ENCODE measurements at regions not wholly inside any gene's neighbourhood (a gene's known extent, or its start where the extent isn't known, plus 50 kb on each side); places are given as distances from the start of the nearest gene placed in this dataset.

DNA sequence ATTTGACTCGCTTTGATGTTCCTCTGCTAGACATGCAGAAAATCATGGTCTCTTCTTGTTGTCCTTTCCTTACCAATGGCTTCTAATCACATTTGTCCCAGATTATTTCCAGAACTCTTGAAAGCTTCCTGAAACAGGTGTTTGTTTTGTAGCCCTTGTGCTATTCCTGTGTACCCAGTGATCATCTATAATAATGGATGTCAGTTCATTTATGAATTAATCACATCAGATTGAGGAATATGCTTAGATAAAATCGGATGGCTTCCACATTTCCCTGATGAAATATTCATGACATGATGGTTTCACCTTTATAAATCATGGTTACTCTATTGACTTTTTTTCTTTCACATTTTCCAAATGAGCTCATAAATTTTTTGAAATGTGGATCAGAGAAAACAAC lies 359.0 kb upstream of the DMAC1 start:
- TF ChIP-seq GATA2 (IDR thresholded peaks at IDR 0.05; ENCODE audit: low read depth, low read length), result no peak
- no peak for TF ChIP-seq GATA3 (IDR thresholded peaks at IDR 0.05; ENCODE audit: low read depth, low read length)

DNA sequence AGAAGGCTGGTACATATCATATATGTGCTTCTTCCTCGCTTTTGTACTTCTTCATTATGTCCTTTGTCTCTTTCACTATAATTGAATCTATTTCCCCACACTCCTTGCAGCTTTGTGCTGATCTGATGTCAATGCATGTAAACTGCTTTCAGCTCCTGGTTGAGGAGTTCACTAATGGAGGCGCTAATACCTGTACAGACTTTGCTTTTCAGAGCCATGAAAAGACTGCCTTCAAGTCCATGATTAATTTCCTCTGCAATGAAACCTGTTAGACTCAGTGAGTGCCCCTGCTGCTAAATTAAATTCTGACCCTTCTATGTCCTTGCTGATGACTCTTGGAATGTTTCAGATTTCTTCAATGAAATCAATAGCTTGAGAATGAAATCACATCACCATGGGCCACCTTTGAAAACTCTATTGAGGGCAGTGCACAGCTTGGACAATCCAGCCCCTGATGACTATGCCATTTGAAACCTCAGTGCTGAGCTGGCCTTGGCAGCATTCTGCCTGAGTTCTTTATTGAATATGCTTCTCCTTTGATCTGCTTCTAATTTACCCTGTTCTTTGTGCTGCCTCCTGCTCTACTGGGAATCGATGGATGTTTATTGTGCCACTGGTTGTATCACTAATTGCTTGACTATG lies 358.2 kb upstream of the DMAC1 start:
- TF ChIP-seq GATA3 (IDR thresholded peaks at IDR 0.05; ENCODE audit: low read depth, low read length), result no peak
- TF ChIP-seq GATA2 (IDR thresholded peaks at IDR 0.05; ENCODE audit: low read depth, low read length), result no peak

GRCh38 chr9:8156346-8156745 lies 356.8 kb upstream of the DMAC1 start:
- TF ChIP-seq GATA2 (IDR thresholded peaks at IDR 0.05; ENCODE audit: low read depth, low read length), result no peak
- TF ChIP-seq GATA3 (IDR thresholded peaks at IDR 0.05; ENCODE audit: low read depth, low read length), result no peak

DNA sequence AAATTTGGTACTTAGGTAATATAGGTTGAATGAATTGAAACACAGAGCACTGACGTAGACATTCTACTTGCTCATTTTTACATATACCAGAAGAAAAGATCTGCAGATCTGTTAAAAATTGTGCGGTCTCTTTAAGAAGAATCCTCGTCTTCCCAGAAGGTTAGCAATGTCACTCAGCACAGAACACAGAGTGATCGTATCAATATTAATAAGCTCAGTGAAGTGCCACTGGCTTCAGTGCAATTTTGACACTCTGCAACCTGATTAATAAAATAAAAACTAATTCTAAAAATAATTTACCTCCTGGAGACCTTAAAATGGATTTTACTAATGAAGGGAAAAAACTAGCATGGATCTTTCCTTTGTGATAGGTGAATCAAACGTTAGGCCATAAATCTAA lies 356.1 kb upstream of the DMAC1 start:
- TF ChIP-seq GATA2 (IDR thresholded peaks at IDR 0.05; ENCODE audit: low read depth, low read length) (no peak), GATA3 (IDR thresholded peaks at IDR 0.05; ENCODE audit: low read depth, low read length) (no peak)

DNA sequence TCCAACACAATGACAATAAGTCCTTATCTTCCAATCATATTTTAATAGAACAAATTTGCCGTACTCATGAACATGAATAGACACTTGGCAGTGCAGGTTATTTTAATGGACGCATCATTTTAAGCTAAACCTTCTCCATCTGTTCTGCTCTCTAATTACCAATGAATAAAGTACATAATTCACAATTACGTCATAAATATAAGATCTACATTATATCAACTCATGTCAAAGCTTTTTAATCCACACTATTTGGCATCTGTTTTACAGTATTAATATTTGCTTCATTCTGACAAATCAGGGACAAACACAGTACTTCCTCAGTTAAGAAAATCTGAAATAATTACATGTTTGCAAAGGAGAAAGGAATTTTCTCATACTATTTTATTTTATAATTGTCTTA lies 344.1 kb upstream of the DMAC1 start:
- TF ChIP-seq GATA3 (IDR thresholded peaks at IDR 0.05; ENCODE audit: low read depth, low read length), result no peak
- no peak for TF ChIP-seq GATA2 (IDR thresholded peaks at IDR 0.05; ENCODE audit: low read depth, low read length)

GRCh38 chr9:8140557-8140956 lies 341.0 kb upstream of the DMAC1 start:
- TF ChIP-seq GATA3 (IDR thresholded peaks at IDR 0.05; ENCODE audit: low read depth, low read length), result no peak

DNA sequence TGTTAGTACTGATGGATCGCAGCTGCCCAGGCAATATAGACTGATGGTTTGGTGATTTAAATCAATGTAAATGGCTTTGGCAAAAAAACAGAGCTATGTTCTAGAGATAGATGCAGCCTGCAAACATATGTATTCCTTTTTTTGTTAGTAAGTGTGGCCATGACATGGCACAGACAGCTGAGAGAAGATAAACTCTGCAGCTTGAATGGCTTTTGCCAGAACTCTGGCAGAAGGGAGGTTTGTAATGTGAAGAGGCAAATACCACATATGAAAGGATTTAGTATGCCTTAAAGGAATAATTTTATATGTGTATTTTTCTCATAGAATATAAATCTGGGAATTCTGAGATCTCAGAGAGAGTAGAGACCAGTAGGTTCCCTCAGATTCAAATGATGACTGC lies 340.2 kb upstream of the DMAC1 start:
- TF ChIP-seq GATA2 (IDR thresholded peaks at IDR 0.05; ENCODE audit: low read depth, low read length) (no peak), GATA3 (IDR thresholded peaks at IDR 0.05; ENCODE audit: low read depth, low read length) (no peak)

GRCh38 chr9:8136477-8136876 lies 336.9 kb upstream of the DMAC1 start:
- TF ChIP-seq GATA2 (IDR thresholded peaks at IDR 0.05; ENCODE audit: low read depth, low read length), result no peak
- TF ChIP-seq GATA3 (IDR thresholded peaks at IDR 0.05; ENCODE audit: low read depth, low read length), result no peak

GRCh38 chr9:8134635-8135034 lies 335.1 kb upstream of the DMAC1 start:
- no peak for TF ChIP-seq GATA3 (IDR thresholded peaks at IDR 0.05; ENCODE audit: low read depth, low read length)
- TF ChIP-seq GATA2 (IDR thresholded peaks at IDR 0.05; ENCODE audit: low read depth, low read length), result no peak

- TF ChIP-seq GATA3 (IDR thresholded peaks at IDR 0.05; ENCODE audit: low read depth, low read length) (no peak), GATA2 (IDR thresholded peaks at IDR 0.05; ENCODE audit: low read depth, low read length) (no peak)
Measured at GRCh38 chr9:8133606-8134005, 334.0 kb upstream of the DMAC1 start.

DNA sequence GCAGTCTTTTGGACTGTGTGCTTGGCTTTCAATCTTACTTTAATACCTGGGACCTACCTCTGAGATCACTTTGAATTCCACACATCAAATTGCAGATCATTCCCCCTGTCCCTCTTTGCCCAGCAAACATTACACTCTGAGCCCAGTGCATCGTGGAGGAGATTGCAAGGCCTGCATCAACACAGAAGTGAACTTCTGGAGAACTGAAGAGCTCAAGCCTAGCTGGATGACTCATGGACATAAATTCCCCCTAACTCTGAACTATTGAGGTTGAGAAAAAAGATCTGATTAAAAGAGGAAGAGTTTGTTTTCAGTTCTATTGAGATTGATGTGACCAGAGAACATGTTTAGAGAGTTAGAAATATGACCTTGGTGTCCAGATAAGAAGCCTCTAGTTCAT lies 316.0 kb upstream of the DMAC1 start:
- no peak for TF ChIP-seq GATA3 (IDR thresholded peaks at IDR 0.05; ENCODE audit: low read depth, low read length)
- TF ChIP-seq GATA2 (IDR thresholded peaks at IDR 0.05; ENCODE audit: low read depth, low read length), result no peak

- no peak for TF ChIP-seq GATA2 (IDR thresholded peaks at IDR 0.05; ENCODE audit: low read depth, low read length)
- TF ChIP-seq GATA3 (IDR thresholded peaks at IDR 0.05; ENCODE audit: low read depth, low read length), result no peak
Measured at GRCh38 chr9:8114826-8115225, 315.2 kb upstream of the DMAC1 start.

DNA sequence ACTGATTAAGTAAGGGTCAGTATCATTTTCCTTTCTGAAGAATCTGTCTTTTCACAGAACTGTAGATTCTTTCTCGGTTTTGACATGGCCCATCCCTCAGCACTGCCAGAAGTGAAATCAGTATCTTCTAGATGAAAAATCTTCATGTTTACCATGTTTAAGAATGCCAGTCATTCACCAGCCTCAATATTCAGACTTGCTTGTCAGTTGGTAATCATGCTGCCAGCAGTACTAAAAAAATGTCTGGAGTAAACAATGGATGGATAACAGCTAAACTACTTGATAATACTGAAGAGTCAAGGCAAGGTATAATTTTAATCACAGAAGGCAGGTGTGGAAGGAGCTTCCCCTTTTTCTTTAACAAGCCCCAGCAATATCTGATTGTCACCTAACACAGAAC lies 306.8 kb upstream of the DMAC1 start:
- no peak for TF ChIP-seq GATA2 (IDR thresholded peaks at IDR 0.05; ENCODE audit: low read depth, low read length)
- TF ChIP-seq GATA3 (IDR thresholded peaks at IDR 0.05; ENCODE audit: low read depth, low read length), result no peak

DNA sequence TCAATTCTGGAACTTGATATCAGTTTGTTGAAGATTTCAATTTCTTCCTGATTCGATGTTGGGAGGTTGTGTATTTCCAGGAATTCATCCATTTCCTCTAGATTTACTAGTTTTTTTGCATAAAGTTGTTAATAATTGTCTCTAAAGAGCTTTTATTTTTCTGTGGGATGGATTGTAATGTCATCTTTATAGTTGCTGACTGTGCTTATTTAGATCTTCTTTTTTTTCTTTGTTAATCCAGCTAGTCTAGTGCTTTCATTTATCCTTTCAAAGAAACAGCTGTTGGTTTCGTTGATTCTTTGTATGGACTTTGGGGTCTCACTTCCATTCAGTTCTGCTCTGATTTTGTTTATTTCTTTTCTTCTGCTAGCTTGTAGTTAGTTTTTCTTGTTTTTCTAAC lies 302.0 kb upstream of the DMAC1 start:
- TF ChIP-seq GATA2 (IDR thresholded peaks at IDR 0.05; ENCODE audit: low read depth, low read length) (no peak), GATA3 (IDR thresholded peaks at IDR 0.05; ENCODE audit: low read depth, low read length) (no peak)

DNA sequence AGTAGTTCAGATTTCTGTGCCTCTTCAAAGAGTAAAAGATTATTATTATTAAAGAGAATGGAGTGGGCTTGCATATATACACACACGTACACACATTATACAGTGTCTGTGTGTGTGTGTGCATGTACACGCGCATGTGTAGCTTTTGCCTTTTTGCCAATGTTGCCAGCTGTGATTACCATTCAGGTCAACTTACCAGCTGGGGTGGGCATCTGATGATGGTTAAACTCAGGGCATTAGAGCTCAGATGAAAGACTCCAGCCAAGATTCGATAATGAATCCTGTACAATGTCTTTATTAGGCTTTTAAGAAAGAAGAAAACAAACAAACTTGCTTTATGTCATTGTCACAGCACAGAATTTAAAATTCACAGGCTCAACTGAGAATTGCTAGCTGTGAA lies 296.5 kb upstream of the DMAC1 start:
- TF ChIP-seq GATA3 (IDR thresholded peaks at IDR 0.05; ENCODE audit: low read depth, low read length) (no peak), GATA2 (IDR thresholded peaks at IDR 0.05; ENCODE audit: low read depth, low read length) (no peak)

DNA sequence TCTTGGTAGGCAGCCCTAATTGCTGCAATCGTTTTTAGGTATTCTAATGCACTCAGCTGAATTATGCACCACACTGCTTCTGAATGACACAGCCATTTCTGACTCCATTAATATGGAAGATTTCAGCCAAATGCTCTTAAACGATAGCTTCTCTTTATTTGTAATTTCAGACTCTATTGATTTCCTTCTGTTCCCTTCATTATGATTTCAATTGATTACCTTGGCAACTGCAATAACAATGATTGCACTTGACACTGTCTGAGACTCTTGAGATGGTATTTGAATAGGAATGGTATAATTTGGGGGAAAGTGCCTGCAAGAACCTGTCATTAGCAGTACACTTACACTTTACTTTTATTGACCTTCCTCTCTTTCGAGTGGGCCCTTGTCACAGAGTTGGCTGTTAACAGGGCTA lies 296.1 kb upstream of the DMAC1 start:
- no peak for TF ChIP-seq GATA3 (IDR thresholded peaks at IDR 0.05; ENCODE audit: low read depth, low read length)
- no peak for TF ChIP-seq GATA2 (IDR thresholded peaks at IDR 0.05; ENCODE audit: low read depth, low read length)

All from SH-SY5Y (cell line).